HFF-Myc (cell line): ENCODE measurements at regions not wholly inside any gene's neighbourhood (a gene's known extent, or its start where the extent isn't known, plus 50 kb on each side); places are given as distances from the start of the nearest gene placed in this dataset.

Experiments used
- DNase-seq: peaks from one replicate; pipeline ENCODE4 v3.0.0-alpha.2; 2011; ENCODE audit warnings: low read depth; ENCODE audit errors: extremely low read depth
- H3K4me3 ChIP-seq: replicated peaks from 2 replicates; pipeline ENCODE4 v1.5.1; 2011; ENCODE audit warnings: low read depth, mild to moderate bottlenecking, control low read depth, low read length
- TF ChIP-seq, protein P1 (sequence below): IDR thresholded peaks from 2 replicates; pipeline ENCODE4 v1.5.1; 2012; ENCODE audit warnings: mild to moderate bottlenecking, low read depth, low read length, control low read depth; ENCODE audit errors: missing control alignments

DNA sequence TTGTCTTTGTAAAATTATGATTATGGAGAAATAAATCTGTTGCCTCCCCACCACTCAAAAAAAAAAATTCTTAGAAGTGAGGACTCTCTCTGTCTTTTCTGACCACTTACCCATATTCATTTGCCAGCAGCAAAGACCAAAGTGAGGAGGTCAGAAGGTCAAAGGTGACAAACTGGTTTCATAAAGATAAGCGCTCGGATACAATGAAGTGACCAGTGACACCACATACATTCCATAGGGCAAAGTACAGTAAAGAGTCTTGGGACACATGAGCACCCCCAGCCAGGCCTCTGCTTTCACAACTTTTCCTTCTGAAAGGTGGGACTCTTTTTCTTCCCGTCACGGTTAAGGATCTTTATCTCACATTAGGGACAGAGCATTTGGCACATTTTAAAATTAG lies 75.9 kb upstream of the TCF4 start:
- TF ChIP-seq, protein P1, sequence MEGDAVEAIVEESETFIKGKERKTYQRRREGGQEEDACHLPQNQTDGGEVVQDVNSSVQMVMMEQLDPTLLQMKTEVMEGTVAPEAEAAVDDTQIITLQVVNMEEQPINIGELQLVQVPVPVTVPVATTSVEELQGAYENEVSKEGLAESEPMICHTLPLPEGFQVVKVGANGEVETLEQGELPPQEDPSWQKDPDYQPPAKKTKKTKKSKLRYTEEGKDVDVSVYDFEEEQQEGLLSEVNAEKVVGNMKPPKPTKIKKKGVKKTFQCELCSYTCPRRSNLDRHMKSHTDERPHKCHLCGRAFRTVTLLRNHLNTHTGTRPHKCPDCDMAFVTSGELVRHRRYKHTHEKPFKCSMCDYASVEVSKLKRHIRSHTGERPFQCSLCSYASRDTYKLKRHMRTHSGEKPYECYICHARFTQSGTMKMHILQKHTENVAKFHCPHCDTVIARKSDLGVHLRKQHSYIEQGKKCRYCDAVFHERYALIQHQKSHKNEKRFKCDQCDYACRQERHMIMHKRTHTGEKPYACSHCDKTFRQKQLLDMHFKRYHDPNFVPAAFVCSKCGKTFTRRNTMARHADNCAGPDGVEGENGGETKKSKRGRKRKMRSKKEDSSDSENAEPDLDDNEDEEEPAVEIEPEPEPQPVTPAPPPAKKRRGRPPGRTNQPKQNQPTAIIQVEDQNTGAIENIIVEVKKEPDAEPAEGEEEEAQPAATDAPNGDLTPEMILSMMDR = no peak
- DNase-seq = no peak
- H3K4me3 ChIP-seq = no peak overlapping the region

DNA sequence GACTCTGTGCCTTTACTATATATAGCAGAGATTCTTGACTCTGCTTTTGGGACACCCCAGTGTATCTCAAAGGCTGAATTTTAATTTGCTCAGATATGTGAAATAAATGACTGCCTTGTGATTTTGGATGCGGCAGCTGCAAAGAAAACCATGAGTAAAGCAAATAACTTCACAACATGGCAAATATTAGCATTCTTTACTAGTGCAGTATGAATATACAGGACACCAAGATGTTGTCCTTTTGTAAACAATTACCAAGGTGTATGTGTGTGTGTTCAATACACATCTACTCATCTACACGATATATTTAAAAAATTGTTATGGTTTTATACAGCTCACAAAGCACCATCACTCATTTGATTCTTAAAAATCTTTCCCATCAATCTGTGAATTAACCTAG lies 70.6 kb upstream of the TCF4 start:
- TF ChIP-seq, protein P1 = no peak
- H3K4me3 ChIP-seq = no peak overlapping the region
- no peak for DNase-seq

GRCh38 chr18:55657572-55658331 lies 69.8 kb upstream of the TCF4 start:
- TF ChIP-seq, protein P1 = no peak
- no peak for DNase-seq
- no peak overlapping the region for H3K4me3 ChIP-seq

- DNase-seq = no peak
- TF ChIP-seq, protein P1 = no peak
- no peak overlapping the region for H3K4me3 ChIP-seq
These were observed 67.0 kb upstream of the TCF4 start for GRCh38 chr18:55654986-55655385.

DNA sequence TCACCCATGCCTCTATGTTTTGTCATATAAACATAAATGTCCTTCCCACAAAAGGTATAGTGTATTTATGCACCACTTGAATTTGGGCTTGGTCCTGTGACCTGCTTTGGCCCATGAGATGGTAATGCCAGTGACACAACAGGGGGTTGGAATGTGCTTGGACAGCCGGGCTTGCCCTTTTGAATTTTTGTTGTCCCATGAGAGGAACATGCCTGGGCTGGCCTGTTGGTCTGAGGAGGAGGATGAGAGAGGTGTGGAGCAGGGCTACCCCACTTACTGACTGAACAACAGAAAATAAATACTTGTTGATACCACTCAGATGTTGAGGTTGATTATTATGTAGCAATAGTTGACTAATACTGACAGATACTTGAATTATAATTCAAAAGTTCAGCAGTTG lies 63.2 kb upstream of the TCF4 start:
- no peak overlapping the region for H3K4me3 ChIP-seq
- TF ChIP-seq, protein P1 = no peak
- DNase-seq = no peak

GRCh38 chr18:55650363-55650870 lies 62.4 kb upstream of the TCF4 start:
- H3K4me3 ChIP-seq = no peak overlapping the region
- no peak for DNase-seq
- TF ChIP-seq, protein P1 = no peak
